ENCODE measurements at regions not wholly inside any gene's neighbourhood (a gene's known extent, or its start where the extent isn't known, plus 50 kb on each side); places are given as distances from the start of the nearest gene placed in this dataset.

GRCh38 chrX:131779741-131780140, 235.9 kb downstream of the OR13H1 start:
- TF ChIP-seq CTCF (IDR thresholded peaks at IDR 0.05) = no peak
- no peak for TF ChIP-seq POLR2A (IDR thresholded peaks at IDR 0.05)
